GM23338 (cell line): ENCODE measurements at regions not wholly inside any gene's neighbourhood (a gene's known extent, or its start where the extent isn't known, plus 50 kb on each side); places are given as distances from the start of the nearest gene placed in this dataset.

Experiments
- CTCF ChIP-seq, 2 experiments: fragments of 200-600 bp in 1 of 2; sonication (generic) in 1 of 2; conservative IDR thresholded peaks; 2 replicates each; pipeline versions ENCODE4 v1.5.1 to v1.6.1; 2016 to 2017; ENCODE audit warnings: antibody characterized with exemption in 2 of 2, low read depth in 2 of 2, mild to moderate bottlenecking in 2 of 2, moderate library complexity in 1 of 2
- ETS1 ChIP-seq: IDR thresholded peaks from 2 replicates; pipeline ENCODE4 v1.6.1; 2016; ENCODE audit warnings: antibody characterized with exemption
- EZH2 ChIP-seq: fragments of 200-600 bp; sonication (generic); IDR thresholded peaks from one replicate; pipeline ENCODE4 v1.8.0; 2017; ENCODE audit warnings: antibody characterized with exemption, mild to moderate bottlenecking, low read depth; ENCODE audit not compliant: unreplicated experiment
- EZH2phosphoT487 ChIP-seq: fragments of 200-600 bp; sonication (generic); IDR thresholded peaks from one replicate; pipeline ENCODE4 v1.8.1; 2018; ENCODE audit warnings: antibody characterized with exemption; ENCODE audit not compliant: unreplicated experiment
- POLR2AphosphoS5 ChIP-seq: IDR thresholded peaks from 2 replicates; pipeline ENCODE4 v1.6.1; 2016; ENCODE audit warnings: antibody characterized with exemption, low read depth
- REST ChIP-seq: IDR thresholded peaks from one replicate; pipeline ENCODE4 v1.6.1; 2018; ENCODE audit warnings: antibody characterized with exemption; ENCODE audit not compliant: unreplicated experiment
- STAT1 ChIP-seq: IDR thresholded peaks from one replicate; pipeline ENCODE4 v1.6.1; 2016; ENCODE audit warnings: antibody characterized with exemption; ENCODE audit not compliant: unreplicated experiment
- ZNF331 ChIP-seq: fragments of 250-450 bp; sonication (Bioruptor Pico); IDR thresholded peaks from 2 replicates; pipeline ENCODE4 v1.5.0; 2020; ENCODE audit warnings: low read depth, mild to moderate bottlenecking, moderate library complexity

- TF ChIP-seq EZH2 (no peak), POLR2AphosphoS5 (no peak), CTCF (conservative IDR thresholded peaks at IDR 0.05; ENCODE audit: low read depth in 2 of 2) (no peak), REST (no peak), EZH2phosphoT487 (no peak), ETS1 (no peak), ZNF331 (CRISPR knock-in tag) (no peak), STAT1 (no peak)
These were observed 113.0 kb downstream of the PCDH7 start for GRCh38 chr4:30833206-30833605.
